Fibroblast of skin of left biceps (primary cell): ENCODE measurements at regions not wholly inside any gene's neighbourhood (a gene's known extent, or its start where the extent isn't known, plus 50 kb on each side); places are given as distances from the start of the nearest gene placed in this dataset.
A peak's percentile ranks its signal among the peaks of the same experiment; 100 is the strongest.
"Not testable (repeated sequence)": the region's sequence is repeated elsewhere in the genome, so short reads cannot be mapped to it uniquely, and the experiment has no call there.

Experiments used
- DNase-seq, 2 experiments: peaks; one replicate each; pipeline ENCODE4 v3.0.0-alpha.2; 2013; ENCODE audit warnings: low read depth in 2 of 2

GRCh38 chr14:28321475-28322244 is 444.9 kb upstream of the FOXG1 start:
- DNase-seq = no peak

- no peak for DNase-seq
Observed at GRCh38 chr14:28323366-28323765, 443.2 kb upstream of the FOXG1 start.

DNA sequence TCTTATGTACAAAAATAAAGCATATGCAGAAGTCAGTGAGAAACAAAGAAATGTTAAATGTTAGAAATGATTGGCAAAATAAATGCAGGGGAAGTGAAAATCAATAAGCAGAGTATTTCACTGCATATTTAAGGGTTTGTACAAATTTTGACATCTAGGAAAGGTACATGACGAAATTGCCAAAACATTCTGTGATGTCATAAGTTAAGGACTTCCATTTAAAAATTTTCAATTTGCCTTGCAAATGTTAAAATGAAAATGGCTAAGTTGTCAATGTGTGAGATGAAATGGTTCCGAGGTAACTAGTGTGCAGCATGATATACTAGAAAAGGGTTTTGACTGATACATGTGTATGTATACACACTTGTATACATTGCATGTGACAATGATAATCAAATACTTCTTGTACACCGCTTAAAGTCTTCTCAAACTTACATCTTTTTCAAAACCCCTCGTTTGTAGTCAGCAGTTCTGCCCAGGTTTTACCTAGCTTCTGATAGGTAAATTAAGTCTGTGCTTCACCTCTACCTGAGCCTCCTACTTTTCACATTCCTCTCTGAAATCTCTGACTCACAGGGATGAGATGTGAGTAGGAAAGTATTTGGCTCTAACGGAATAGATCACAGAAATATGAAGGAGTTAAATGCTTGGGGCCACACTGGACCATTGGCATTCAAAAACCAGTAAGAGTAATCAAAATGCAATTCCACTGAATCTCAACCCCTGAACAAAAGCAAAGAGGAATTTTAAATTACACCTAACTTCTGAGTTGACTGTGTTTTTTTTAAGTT is 442.4 kb upstream of the FOXG1 start:
- DNase-seq = no peak

DNA sequence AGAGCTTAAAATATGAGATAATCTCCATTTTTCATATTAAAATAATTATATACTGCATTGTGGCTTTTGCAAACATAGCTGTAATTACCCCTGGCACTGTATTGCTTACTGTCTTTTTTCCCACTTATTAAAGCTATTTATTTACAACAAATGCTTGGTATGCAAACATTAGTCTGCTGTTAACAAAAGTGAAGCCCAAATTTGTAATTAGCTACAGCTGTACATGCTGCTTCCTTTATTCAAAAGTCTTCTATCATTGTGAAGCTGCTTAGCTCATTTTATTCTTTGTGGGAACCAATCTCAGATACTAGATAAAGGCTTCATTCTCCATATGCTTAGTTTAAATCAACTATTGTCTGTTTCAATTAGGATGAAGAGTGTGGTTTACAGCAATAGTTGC is 425.8 kb upstream of the FOXG1 start:
- no peak for DNase-seq

DNA sequence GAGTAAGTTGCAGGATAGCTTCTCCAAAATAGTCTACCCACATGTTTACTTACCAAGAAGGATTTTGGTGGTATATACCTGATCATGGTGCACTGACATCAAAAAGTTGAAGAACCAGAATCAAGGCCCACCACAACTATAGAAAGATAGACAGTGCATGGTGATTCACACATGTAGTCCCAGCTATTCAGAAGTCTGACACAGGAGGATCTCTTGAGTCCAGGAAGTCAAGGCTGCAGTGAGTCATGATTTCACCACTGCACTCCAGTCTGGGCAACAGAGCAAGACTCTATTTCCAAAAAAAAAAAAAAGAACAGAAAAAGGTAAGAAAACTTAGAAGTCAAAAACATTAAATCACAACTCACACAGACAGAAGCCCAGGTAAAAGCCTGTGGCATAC is 422.2 kb upstream of the FOXG1 start:
- no peak for DNase-seq

DNA sequence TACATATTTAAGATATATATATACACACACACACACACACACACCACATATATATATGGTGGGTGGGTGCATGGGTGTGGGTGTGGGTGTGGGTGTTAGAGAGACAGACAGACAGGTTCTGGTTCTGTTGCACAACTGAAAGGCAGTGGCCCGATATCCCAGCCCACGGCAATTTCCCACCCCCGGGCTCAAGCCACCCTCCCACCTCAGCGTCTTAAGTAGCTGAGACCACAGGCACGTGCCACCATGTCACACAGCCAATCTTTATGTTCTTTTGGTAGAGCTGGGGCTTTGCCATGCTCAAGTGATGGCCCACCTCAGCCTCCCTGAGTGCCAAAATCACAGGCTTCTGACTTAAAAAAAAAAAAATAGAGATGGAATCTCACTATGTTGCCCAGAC is 417.8 kb upstream of the FOXG1 start:
- no peak for DNase-seq

DNA sequence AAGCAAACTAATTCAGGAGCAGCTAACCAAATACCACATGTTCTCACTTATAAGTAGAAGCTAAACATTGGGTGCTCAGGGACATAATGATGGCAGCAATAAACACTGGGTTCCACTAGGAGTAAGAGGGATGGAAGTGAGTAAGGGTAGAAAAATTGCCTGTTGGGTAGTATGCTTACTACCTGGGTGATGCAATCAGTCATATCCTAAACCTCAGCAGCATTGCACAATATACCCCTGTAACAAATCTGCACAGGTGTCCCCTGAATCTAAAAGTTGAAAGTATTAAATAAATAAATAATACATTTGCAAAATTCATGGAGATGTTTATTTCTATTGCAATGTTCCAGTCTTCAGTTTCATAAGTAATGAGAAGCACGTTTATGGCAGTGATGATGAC is 409.8 kb upstream of the FOXG1 start:
- DNase-seq = no peak

DNA sequence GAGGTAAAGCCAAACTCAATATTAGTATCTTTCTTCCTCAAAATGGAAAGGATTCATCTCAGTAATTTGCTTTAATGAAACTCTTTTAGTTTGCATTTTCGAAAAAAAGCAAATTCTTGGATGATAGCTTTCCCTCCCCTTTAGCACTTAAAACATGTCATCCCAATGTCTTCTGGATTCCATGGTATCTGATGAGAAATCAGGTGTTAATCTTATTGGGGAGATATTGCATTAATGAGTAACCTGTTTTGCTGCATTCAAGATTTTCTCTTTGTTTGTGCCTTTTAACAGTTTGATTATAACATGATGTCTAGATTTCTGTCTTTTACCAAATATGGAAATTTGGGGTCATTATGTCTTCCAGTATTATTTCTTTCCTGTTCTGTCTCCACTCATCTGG is 405.1 kb upstream of the FOXG1 start:
- no peak for DNase-seq

DNA sequence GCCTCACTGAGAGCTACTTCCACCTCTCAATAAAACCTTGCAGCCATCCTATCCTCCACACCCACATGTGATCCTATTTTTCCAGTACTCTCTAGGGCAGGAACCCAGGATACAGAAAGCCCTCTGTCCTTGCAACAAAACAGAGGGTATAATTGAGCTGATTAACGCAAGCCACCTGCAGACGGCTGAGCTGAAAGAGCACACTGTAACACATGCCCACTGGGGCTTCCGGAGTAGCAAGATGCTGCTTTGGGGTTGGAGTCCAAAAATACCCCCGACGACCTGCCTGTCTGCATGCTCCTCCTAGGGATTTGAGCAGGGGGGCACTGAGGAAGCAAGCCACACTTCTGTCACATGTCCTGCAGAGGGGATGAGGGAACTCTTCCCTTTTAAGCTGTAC is 401.1 kb upstream of the FOXG1 start:
- no peak for DNase-seq

DNA sequence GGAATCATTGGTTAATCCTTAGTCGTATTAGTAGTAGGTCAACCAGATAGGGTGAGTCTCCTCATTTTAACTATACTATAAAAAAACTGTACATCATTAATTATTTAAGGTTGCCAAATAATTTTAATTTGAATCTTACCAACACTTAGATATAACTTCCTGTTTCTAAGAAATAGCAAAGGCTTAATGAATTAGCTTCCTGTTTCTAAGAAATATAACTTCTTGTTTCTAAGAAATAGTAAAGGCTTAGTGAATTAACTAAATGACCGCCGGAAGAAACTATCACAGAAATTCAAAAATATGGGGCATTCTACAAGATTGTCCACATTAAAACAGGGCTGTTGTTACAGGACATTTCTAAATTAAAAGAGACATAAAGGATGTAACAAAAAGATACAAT is 392.9 kb upstream of the FOXG1 start:
- DNase-seq = no peak

DNA sequence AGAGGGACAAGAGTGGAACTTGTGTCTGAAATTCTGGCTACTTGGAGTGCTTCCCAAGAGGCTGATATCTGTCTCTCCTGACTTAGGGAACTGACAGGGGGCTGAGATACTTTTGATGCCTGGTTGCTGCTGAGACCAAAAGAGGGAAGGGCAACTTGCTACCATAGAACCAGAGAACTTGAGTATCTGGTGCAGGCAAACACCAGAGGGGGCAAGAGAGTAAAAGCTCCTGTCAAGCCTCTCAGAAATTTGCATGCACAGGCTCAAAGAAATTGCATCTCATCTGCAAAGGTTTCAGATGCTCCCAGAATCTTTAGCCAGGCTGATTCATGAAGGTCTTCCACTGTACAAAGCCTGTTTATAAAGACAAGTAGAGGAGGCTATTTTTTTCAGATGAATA is 391.3 kb upstream of the FOXG1 start:
- DNase-seq = no peak

DNA sequence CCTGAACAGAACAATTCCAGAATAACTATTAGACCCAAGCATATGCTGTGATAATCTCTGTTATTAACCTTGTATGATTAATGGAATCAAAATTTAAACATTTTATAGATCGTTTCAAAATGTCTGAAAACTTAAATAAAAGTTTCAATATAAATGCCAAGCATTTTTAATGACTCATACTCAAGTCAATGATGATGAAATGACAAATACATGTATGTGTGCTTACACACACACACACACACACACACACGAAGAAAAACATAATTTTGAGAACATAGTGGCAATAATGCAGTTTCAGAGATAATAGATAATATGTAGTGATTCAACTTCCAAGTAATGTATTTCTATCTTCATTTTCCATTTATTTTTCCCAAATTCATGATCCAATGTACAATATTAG is 384.9 kb upstream of the FOXG1 start:
- no peak for DNase-seq

GRCh38 chr14:28382444-28383190 is 384.0 kb upstream of the FOXG1 start:
- peak; percentile 38 to 42 for DNase-seq

GRCh38 chr14:28398506-28398905 is 368.1 kb upstream of the FOXG1 start:
- no peak for DNase-seq

DNA sequence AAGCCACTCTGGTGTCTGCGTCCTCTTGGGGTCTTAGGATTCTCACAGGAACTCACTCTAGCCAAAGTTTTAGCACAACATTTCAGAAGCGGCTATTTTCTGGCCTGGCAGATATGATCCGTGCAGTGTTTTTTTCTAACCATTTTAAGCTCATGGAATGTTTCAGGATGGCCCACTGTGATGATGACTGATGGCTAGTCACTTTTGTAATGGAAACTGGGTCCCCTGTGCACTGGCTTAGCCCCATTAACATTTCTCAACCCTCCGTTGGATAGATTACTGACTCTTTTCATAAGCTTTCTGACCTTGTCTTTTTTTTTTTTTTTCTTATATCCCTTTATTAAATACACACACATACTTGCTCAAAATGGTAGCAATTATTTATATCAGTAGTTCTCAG is 364.9 kb upstream of the FOXG1 start:
- not testable (repeated sequence) for DNase-seq

GRCh38 chr14:28406196-28406595 is 360.4 kb upstream of the FOXG1 start:
- no peak for DNase-seq

GRCh38 chr14:28407031-28407825 is 359.4 kb upstream of the FOXG1 start:
- DNase-seq = no peak

DNA sequence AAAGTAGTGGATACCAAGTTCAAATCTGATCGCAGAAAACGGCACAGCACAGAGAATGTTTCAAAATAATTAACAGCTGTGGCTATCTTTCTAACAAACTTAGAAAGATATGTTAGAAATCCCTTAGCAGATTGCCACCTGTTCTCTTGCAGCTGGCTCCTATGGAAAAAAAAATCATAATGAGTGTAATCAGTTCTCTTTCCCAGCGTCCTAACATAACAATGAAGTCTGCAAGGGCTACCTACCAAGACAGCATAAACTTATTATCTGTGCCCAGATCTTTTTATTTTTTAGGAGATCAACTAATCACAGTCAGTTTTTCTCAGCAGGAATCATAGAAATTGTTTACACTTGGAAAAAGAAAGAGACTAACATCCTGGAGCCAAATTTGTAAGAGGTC is 358.6 kb upstream of the FOXG1 start:
- no peak for DNase-seq

DNA sequence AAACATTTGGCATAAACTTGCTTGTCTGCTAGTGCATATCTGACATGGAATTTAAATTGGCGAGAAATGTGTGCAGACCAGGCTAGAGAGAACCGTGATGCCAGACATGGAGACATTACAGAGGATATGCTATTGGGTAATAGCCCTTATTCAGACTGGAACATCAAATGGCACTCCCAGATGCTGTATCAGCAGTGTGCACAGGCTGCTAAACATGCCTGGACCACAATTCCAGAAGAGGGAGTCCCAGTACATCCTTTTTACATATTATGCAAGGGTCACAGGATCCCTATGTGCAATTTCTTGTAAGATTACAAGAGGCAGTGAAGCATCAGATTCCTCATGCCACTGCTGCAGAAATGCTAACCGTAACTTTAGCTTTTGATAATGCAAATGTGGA is 354.5 kb upstream of the FOXG1 start:
- DNase-seq = peak in 1 of 2 experiments; percentile 2

DNA sequence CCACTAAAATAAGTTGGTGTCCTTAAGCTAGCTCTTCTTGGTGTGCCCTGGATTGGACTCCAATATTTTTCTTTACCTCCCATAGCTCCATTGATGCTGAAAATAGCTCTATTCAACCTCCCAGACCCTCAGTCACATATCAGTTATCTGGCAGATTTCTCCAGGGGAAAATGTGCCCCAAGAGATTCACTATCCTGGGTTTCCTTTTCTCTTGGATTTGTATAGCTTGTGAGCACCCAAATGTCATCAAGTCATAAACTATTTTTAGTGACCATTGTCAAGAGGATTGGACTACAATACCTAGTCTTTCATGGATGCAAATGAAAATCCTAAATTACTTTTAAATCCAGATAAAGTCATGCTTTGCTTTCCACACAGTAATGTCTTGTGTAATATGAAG is 339.6 kb upstream of the FOXG1 start:
- DNase-seq = no peak

DNA sequence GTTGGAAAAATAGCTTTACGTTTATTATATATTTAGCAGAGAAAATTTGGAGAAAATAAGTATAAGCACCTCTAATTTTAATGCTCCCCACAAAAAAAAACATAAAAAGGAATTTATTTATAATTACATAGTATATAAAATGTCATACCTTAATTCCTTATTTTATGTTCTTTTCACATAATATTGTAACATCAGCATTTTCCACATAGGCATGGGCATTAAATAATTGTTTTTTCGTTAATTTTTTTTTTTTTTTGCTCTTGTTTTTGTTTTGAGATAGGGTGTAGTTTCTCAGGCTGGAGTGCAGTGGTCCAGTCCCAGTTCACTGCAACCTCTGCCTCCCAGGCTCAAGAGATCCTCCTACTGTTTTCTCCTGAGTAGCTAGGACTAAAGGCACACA is 329.8 kb upstream of the FOXG1 start:
- DNase-seq = no peak

GRCh38 chr14:28461389-28461788 is 305.2 kb upstream of the FOXG1 start:
- DNase-seq = no peak
